ENCODE measurements at regions not wholly inside any gene's neighbourhood (a gene's known extent, or its start where the extent isn't known, plus 50 kb on each side); places are given as distances from the start of the nearest gene placed in this dataset.

GRCh38 chr3:70597312-70597711 lies 284.9 kb upstream of the MDFIC2 start:
- Histone ChIP-seq H3K4me1 (ENCODE audit: insufficient read depth, low read length) (no peaks in the 10 kb centered on the region), H3K27ac (ENCODE audit: low read length) (no peak overlapping the region), H3K9ac (ENCODE audit: low read depth, low read length) (no peak overlapping the region), H3K27me3 (ENCODE audit: insufficient read depth, low read length, poor library complexity) (no peaks in the 10 kb centered on the region), H3K36me3 (ENCODE audit: insufficient read depth, low read length) (no peaks in the 10 kb centered on the region), H4K20me1 (ENCODE audit: insufficient read depth, low read length) (no peaks in the 10 kb centered on the region), H3K79me2 (ENCODE audit: insufficient read depth, low read length) (no peaks in the 10 kb centered on the region), H3K9me3 (ENCODE audit: insufficient read depth, low read length, severe bottlenecking) (no peaks in the 10 kb centered on the region), H2AFZ (ENCODE audit: low read depth, low read length) (no peak overlapping the region), H3K4me2 (ENCODE audit: insufficient read depth, low read length) (no peak overlapping the region), H3K4me3 (ENCODE audit: low read depth in 1 of 2, low read length in 2 of 2) (no peak overlapping the region)
- ATAC-seq (ENCODE audit: insufficient read depth, low read depth): no peak
- no peak for TF ChIP-seq EZH2 (IDR thresholded peaks at IDR 0.05; ENCODE audit: borderline replicate concordance, low read depth, low read length, severe bottlenecking)
- TF ChIP-seq CTCF (IDR thresholded peaks at IDR 0.05; ENCODE audit: borderline replicate concordance, extremely low read depth, low read length, poor library complexity, severe bottlenecking): no peak
- no peak for DNase-seq

GRCh38 chr3:70583682-70584081 lies 271.2 kb upstream of the MDFIC2 start:
- H3K79me2 ChIP-seq (ENCODE audit: insufficient read depth, low read length): no peaks in the 10 kb centered on the region
- ATAC-seq (ENCODE audit: insufficient read depth, low read depth) (no peak), DNase-seq (no peak)
- peaks cover 7% of the 10 kb centered on the region for H3K27me3 ChIP-seq (ENCODE audit: insufficient read depth, low read length, poor library complexity)
- TF ChIP-seq CTCF (IDR thresholded peaks at IDR 0.05; ENCODE audit: borderline replicate concordance, extremely low read depth, low read length, poor library complexity, severe bottlenecking) (no peak), EZH2 (IDR thresholded peaks at IDR 0.05; ENCODE audit: borderline replicate concordance, low read depth, low read length, severe bottlenecking) (no peak)
- H3K4me3 ChIP-seq (ENCODE audit: low read depth in 1 of 2, low read length in 2 of 2): no peak overlapping the region
- H4K20me1 ChIP-seq (ENCODE audit: insufficient read depth, low read length): no peaks in the 10 kb centered on the region
- no peak overlapping the region for H3K9ac ChIP-seq (ENCODE audit: low read depth, low read length)
- H2AFZ ChIP-seq (ENCODE audit: low read depth, low read length): no peak overlapping the region
- no peaks in the 10 kb centered on the region for H3K9me3 ChIP-seq (ENCODE audit: insufficient read depth, low read length, severe bottlenecking)
- H3K4me2 ChIP-seq (ENCODE audit: insufficient read depth, low read length): no peak overlapping the region
- H3K4me1 ChIP-seq (ENCODE audit: insufficient read depth, low read length): no peaks in the 10 kb centered on the region
- no peaks in the 10 kb centered on the region for H3K36me3 ChIP-seq (ENCODE audit: insufficient read depth, low read length)
- H3K27ac ChIP-seq (ENCODE audit: low read length): no peak overlapping the region

- no peak for TF ChIP-seq EZH2 (IDR thresholded peaks at IDR 0.05; ENCODE audit: borderline replicate concordance, low read depth, low read length, severe bottlenecking)
- no peak for TF ChIP-seq CTCF (IDR thresholded peaks at IDR 0.05; ENCODE audit: borderline replicate concordance, extremely low read depth, low read length, poor library complexity, severe bottlenecking)
- no peak overlapping the region for H3K9ac ChIP-seq (ENCODE audit: low read depth, low read length)
- ATAC-seq (ENCODE audit: insufficient read depth, low read depth) (no peak), DNase-seq (no peak)
- no peak overlapping the region for H3K4me3 ChIP-seq (ENCODE audit: low read depth in 1 of 2, low read length in 2 of 2)
- H3K4me2 ChIP-seq (ENCODE audit: insufficient read depth, low read length): no peak overlapping the region
- no peaks in the 10 kb centered on the region for H4K20me1 ChIP-seq (ENCODE audit: insufficient read depth, low read length)
- H3K27ac ChIP-seq (ENCODE audit: low read length): no peak overlapping the region
- no peak overlapping the region for H2AFZ ChIP-seq (ENCODE audit: low read depth, low read length)
- no peaks in the 10 kb centered on the region for H3K4me1 ChIP-seq (ENCODE audit: insufficient read depth, low read length)
- peaks cover 6% of the 10 kb centered on the region for H3K27me3 ChIP-seq (ENCODE audit: insufficient read depth, low read length, poor library complexity)
- no peaks in the 10 kb centered on the region for H3K36me3 ChIP-seq (ENCODE audit: insufficient read depth, low read length)
- H3K9me3 ChIP-seq (ENCODE audit: insufficient read depth, low read length, severe bottlenecking): no peaks in the 10 kb centered on the region
- no peaks in the 10 kb centered on the region for H3K79me2 ChIP-seq (ENCODE audit: insufficient read depth, low read length)
Measured at GRCh38 chr3:70582803-70583202, 270.4 kb upstream of the MDFIC2 start.

- peaks cover 7% of the 10 kb centered on the region for H3K27me3 ChIP-seq (ENCODE audit: insufficient read depth, low read length, poor library complexity)
- TF ChIP-seq EZH2 (IDR thresholded peaks at IDR 0.05; ENCODE audit: borderline replicate concordance, low read depth, low read length, severe bottlenecking) (no peak), CTCF (IDR thresholded peaks at IDR 0.05; ENCODE audit: borderline replicate concordance, extremely low read depth, low read length, poor library complexity, severe bottlenecking) (no peak)
- no peak for DNase-seq
- H3K79me2 ChIP-seq (ENCODE audit: insufficient read depth, low read length): no peaks in the 10 kb centered on the region
- H2AFZ ChIP-seq (ENCODE audit: low read depth, low read length): no peak overlapping the region
- H3K36me3 ChIP-seq (ENCODE audit: insufficient read depth, low read length): no peaks in the 10 kb centered on the region
- no peak overlapping the region for H3K9ac ChIP-seq (ENCODE audit: low read depth, low read length)
- H3K4me3 ChIP-seq (ENCODE audit: low read depth in 1 of 2, low read length in 2 of 2): no peak overlapping the region
- no peaks in the 10 kb centered on the region for H4K20me1 ChIP-seq (ENCODE audit: insufficient read depth, low read length)
- H3K9me3 ChIP-seq (ENCODE audit: insufficient read depth, low read length, severe bottlenecking): no peaks in the 10 kb centered on the region
- no peak overlapping the region for H3K4me2 ChIP-seq (ENCODE audit: insufficient read depth, low read length)
- no peak overlapping the region for H3K27ac ChIP-seq (ENCODE audit: low read length)
- no peaks in the 10 kb centered on the region for H3K4me1 ChIP-seq (ENCODE audit: insufficient read depth, low read length)
- ATAC-seq (ENCODE audit: insufficient read depth, low read depth): no peak
Measured at GRCh38 chr3:70580021-70580420, 267.6 kb upstream of the MDFIC2 start.
